ENCODE measurements at regions not wholly inside any gene's neighbourhood (a gene's known extent, or its start where the extent isn't known, plus 50 kb on each side); places are given as distances from the start of the nearest gene placed in this dataset.
A peak's percentile ranks its signal among the peaks of the same experiment; 100 is the strongest.

DNA sequence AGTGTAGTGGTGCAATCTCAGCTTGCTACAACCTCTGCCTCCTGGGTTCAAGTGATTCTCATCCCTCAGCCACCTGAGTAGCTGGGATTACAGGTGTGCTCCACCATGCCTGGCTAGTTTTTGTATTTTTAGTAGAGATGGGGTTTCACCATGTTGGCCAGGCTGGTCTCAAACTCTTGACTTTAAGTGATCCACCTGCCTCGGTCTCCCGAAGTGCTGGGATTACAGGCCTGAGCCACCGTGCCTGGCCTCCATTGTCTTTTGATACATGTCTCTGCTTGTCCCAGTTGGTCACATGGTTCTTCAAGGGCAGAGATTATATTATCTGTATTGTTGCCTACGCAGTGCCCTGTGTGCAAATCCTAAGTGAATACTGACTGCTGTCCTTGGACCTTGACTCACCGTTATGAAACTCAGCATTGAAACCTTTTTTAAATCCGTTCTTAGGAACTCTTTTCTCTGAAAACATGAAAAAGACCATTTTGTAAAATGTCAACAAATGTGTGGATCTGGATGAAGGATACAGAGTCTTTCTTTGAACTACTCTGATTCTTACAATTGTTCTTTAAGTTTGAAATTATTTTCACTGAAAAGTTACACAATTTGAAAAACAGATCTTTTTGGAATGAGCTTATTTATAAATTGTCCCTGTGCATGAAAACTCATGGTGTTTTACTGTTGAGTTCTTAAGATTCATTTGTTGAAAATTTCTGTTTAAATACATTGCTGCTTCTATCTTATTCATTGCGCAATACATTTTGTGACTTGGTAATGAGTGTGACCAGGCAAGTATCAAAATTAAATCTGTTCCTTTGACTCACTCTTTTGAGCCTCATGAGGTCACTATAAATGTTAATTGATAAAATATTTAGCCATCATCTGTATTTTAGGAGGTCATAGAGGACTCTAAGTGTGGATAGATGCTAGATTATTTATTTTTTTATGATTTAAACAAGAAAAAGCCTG lies 293.5 kb downstream of the UTRN start:
- DNase-seq (ENCODE audit: low read depth): no peak

DNA sequence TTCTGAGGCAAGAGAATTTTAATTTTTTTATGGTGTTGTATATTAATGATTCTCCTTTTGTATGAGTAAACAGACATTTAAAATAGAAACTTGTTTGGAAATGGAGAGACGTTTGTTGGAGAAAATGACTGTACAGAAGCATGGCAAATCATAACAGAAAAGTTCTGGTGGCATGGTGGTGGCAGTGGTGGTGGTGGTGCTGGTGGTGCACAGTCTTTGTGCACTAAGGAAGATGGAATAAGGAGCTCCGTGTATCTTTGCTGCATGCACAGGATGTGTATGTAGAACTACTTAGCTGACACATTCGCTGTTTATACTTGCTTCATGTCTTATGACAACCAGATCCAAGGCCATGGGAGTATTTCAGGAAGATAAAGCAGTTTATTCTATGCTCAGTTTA lies 294.9 kb downstream of the UTRN start:
- DNase-seq (ENCODE audit: low read depth): no peak

DNA sequence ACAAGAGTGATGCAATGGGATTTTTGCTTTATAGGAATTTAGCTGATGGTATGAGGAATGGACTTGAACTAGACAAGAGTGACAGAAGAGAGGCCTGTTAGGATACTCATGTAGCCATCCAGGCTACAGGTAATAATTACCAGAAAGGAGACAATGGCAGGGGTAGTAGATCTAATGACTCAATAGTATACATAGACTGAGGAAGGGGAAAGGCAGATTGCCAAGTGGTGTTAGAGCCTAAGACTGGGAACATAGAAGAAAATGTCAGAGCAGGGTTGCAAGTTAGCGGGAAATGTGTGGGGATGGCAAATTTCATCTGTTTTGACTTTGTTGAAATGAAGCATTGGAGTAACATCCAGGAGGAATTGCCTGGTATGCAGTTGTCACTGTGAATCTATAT lies 295.6 kb downstream of the UTRN start:
- DNase-seq (ENCODE audit: low read depth): no peak

DNA sequence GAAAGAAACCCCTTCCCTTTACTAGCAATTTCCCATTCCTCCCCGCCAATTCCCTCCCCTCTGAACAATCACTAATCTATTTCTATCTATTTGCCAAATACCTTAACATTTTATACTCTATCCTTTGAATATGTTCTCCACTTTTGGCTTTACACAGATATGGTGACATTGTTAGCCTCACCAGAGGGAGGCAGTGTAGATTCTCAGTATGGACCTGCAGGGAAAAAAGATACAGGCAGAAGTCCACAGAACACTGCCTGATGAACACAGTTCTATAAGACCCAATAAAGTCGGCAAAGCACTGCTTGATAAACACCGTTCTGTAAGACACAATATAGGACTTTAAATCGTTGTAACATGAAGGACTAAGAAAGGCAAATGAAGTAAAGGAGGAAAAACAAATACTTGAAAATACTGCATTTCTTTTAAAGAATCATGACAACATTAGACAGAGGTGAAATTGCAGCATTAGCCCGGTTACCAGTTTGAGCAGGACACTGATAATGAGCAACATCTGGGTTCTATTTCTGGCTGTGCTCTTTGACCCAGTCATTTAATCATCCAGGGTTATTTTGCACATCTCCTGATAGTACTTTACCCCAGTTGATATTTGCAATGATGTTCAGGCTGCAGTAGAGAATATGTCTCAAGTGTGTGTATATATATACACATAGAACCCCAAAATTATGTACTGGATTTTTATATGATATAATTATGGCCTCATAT lies 296.8 kb downstream of the UTRN start:
- no peak for DNase-seq (ENCODE audit: low read depth)

DNA sequence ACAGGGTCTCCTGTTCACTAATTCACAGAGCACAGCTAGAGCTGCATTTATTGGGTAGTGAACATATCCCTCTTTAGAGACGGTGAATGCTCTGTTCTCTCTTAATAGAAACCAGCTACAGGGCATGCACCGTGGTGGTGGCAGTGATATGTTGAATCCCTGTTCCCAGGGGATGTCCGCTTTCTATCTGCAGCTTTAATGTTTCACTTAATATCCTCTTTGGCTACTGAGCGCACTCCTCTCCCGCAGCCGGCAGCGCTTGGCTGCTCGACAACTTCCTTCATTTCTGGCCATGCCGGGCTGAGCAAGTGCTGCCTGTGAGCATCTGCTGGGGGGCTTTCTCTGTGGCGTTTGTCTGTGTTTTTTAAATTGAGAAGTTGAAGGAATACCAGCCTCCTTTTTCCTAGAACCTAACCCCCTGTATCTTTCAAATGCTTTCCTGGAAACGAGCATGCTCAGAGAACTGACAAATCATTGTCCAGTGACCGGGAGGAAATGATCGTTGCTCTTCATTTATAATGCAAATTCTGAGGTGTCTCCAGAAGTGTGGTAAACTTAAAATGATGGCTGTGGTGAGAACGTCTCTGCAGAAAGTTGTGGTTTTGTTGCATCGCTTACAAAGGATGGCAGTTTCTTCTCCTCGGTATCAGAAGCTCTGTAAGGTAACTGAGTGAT lies 297.9 kb downstream of the UTRN start:
- DNase-seq (ENCODE audit: low read depth): peak; percentile 6

DNA sequence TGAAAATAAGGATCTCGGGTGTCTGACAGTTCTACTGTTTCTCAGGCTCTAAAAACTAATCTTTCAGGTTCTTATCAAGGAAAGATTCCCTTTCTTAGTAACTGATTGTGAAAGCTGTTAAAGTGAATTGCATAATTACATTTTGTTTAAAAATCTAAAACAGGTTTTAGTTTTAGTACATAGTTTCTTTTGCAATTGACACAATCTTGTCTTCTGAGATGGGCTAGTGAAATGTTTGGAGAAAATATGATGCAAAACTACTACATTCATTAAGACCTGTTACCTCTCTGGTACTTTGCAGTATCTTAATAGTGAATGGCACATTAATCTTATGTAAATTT lies 298.4 kb downstream of the UTRN start:
- no peak for DNase-seq (ENCODE audit: low read depth)

DNA sequence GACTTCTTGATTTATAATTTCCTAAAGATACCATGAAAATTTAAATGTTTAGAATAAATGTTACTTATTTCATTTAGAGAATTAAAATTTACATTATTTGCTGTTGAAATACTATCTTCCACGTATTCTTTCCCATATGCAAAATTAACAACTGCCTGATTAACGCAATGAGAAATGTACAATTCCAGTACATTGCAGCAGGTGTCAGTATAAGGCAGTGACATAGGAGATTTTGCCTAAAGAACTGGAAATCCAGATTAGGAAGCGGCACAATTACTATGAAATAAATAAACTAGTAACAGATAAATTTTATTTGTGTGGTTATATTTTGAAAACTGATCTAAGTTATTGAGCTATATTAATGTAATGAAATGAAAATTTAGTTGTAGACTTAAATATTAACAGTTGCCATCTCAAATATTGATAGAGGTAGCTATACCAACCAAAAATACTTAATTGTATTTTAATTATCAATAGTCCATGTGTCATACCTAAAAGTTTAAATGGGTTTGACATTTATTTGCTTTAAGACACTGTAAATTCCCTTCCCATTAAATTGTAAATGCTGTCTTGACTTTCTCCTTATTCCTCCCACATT lies 300.2 kb downstream of the UTRN start:
- no peak for DNase-seq (ENCODE audit: low read depth)

DNA sequence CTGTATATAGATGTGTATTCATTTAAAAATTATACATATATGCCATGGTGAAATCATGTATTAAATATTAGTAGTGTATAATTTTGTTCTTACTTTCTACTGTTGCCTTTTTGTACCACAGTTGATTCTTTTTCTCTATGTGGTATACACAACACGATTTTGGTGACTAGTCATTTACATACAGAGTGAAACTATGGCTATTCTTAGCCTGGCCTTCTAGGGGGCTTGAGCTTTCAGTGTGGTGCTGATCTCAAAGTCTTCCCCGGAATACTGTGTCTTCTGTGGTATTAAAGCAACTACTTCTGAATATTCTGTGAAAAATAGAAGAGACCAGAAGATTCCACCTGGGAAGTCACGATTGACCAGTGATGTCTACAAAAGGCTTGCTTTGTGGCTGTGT lies 301.9 kb downstream of the UTRN start:
- DNase-seq (ENCODE audit: low read depth): no peak

DNA sequence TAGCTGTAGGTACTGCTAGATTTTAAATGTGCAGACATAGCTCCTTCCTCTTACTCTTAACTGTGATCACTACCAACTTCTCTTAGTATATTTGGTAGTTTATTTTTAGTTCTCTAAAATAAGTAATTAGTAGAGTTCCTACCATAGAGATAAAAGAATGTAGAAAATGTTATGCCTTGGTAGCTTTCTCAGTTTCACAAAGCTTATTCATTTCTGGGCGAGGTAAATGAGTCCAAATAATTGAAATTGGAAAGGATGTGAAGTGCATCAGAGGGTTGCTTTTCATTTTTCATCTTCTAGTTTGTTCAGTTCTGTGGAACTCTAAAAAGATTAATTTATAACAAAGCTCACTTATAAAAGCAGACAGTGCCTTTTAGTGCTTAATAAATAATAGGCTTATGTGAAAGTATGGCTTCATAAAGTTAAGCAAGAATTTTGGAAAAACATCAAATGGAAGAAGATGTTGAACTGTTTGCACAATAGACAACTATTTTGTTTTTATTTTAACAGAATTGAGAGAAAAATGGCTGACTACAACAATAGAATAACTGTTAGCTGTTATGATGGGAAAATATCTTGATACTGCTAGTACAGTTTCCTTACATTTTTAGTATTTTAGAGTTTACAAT lies 303.7 kb downstream of the UTRN start:
- DNase-seq (ENCODE audit: low read depth): no peak

DNA sequence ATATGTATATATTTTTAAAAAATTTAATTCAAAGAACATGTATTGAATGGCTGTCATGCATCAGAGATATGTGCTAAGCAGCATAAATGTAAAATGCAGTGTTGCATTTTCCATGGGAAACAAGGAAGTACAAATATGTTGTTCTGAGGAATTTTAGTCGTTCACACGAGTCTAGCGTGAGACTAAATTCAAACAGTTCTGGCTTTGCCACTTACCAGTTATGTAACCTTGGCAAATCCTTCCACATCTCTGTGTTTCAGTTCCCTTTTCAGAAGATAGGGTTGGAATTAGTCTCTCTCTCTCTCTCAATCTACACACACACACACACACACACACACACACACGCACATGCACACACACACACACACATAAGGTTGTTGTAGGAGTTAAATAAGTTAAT lies 305.4 kb downstream of the UTRN start:
- no peak for DNase-seq (ENCODE audit: low read depth)

DNA sequence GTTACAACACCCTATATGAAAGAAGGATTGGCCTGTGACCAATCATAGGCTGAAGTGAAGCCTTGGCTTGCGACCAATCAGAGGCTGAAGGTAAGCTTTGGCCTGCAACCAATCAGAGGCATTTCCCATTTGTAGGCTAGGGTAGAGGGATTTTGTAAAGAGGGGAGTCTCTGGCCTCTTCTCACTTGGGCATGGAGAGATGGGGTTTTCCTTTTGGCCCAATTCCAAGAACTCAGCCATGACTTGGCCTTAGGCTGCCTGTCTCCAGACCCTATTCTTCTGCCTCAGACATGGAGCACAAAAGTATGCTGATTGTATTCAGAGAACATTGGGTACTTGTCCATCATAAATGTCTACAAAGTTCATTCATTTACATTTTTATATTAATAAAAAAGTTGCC lies 308.3 kb downstream of the UTRN start:
- DNase-seq (ENCODE audit: low read depth): no peak

DNA sequence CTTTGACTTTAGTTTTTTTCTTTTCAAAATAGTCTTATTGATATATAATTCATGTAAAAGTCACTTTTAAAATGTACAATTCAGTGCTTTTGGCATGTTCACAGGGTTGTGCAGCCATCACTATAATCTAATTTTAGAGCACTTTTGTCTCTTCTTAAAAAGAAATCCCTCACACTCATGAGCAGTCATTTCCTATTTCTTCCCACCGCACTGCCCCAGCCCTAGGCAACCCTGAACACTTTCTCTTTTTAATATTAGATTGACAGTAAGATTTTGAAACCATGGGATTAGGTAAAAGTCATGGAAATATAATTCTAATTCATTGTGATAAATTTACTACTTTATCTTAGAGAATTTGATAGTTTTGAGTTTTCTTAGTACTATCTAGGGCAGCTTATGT lies 309.4 kb downstream of the UTRN start:
- no peak for DNase-seq (ENCODE audit: low read depth)

DNA sequence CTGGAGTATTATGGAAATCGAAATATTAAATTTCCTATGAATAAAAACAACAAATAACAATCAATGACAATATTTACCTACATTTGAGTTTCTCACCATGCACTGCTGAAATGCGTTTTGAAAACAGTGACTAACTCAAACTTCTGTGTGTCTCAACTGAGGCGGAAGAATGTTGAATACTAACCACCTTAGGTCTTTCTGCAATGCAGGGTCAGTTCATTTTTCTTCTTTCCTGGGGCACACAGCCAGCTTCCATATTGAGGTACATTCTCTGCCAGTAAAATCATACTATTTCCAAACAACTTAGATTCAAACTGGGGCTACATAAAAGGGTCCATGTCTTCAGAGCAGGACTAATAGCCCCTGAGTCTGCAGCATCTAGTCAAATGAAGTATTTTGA lies 310.1 kb downstream of the UTRN start:
- no peak for DNase-seq (ENCODE audit: low read depth)

DNA sequence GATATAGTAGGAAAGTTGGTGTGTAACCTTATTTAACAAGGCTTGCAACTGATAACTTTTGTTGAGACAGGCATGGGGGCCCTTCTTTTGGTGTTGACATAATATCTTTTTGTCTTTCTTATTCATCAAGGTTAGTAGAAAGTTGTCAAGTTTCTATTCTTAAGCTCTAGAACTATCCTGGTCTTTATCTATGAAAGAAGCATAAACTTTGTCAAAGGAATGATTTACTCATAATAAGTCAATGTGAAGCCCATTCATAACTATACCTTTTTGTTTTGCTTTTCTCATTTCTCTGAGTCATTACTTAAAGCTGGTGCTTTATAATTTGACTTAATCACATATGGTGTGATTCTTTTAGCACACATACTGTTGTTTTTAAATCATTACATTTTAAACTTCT lies 312.4 kb downstream of the UTRN start:
- no peak for DNase-seq (ENCODE audit: low read depth)

DNA sequence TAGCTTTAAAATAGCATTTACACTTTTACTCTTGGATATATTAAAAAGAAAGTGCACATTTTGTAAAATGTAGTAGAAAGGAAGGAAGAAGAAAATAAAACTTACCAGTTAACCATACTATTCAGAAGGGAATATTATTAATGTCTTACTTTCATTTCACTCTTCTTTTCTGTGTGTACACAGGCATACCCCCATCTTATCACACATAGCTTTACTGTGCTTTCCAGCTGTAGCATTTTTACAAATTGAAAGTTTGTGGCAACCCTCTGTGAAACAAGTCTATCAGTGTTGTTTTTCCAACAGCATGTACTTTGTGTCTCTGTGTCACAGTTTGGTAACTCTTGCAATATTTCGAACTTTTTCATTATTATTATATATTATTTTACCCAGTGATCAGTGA lies 314.5 kb downstream of the UTRN start:
- no peak for DNase-seq (ENCODE audit: low read depth)

DNA sequence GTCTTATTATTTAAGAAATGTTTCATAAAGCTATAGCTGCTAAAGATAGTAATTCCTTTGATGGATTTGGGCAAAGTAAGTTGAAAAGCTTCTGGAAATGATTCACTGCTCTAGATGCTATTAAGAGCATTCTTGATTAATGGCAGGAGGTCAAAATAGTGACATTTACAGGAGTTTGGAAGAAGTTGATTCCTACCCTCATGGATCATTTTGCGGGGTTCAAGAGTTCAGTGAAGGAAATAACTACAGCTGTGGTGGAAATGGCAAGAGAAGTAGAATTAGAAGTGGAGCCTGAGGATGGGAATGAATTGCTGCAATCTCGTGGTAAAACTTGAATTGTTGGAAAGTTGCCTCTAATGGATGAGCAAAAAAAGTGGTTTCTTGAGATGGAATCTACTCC lies 316.1 kb downstream of the UTRN start:
- no peak for DNase-seq (ENCODE audit: low read depth)

DNA sequence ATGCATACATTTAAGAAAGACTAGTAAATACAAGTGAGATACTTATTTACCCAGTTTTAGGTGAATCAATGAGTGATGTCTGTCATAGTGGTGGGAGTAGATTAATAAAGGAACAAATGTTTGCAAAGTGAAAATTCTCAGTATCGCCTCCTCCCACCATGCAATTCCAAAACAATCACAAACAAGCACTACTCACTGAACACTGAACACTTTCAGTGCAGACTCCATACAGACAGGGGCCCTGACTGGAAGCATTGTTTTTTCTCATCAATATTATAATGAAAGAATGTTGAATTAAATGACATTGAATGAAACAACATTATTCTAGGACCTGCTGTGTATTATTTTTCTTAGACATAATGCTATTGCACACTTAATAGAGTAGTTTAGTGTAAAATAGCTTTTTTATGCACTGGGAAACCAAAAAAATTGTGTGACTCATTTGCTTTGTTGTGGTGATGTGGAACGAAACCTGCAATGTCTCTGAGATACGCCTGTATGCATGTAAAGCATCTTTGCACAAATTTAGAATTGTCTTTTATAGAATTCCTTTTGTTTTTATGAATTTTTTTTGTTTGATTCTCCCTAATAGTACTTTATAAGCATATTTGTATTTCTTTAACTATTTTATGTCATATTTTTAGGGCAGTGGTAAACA lies 317.5 kb downstream of the UTRN start:
- DNase-seq (ENCODE audit: low read depth): no peak

DNA sequence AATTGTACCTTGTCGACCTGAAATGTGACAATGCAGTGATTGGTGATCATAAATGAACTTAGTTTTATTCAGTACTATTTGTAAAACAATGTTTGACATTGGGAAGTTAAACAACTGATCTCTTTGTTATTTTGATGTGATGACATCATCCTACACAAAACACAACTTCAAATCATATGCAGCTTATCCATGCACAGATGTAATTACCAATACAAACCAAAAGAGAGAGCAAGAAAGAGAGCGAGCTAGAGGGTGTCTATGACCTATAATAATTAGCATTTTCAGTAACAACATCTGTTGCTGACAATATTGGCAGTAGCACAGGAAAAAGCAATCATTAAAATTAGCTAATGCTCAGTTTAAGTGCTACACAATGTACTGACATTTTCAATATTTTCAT lies 320.9 kb downstream of the UTRN start:
- no peak for DNase-seq (ENCODE audit: low read depth)

DNA sequence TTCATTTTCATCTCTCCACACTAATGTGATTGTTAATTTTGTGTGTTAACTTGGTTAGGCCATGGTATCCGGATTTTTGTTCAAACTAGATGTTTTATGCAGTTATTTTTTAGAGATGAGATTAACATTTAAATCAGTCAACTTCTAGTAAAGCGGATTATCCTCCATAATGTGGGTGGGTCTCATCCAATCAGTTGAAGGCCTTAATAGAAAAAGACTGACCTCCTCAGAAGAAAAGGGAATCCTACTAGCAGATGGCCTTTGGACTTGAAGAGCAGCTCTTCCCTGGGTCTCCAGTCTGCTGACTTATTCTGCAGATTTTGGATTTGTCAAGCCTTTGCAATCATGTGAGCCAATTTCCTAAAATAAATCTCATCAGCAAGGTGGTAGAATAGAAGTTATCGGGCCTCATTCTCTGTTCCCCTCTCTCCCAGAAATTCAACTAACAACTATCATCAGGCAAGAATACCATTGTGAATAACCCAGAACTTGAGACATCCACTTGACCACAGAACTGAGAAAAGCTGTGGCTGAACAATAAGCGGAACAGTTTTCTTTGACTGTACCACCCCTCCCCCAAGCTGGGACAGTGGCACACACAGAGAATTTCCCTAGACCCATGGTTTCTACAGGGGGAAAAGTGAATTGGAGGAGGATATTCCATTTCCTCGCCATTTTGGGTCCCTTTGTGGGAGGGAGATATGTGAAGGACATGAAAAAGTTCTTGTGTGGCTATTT lies 323.0 kb downstream of the UTRN start:
- no peak for DNase-seq (ENCODE audit: low read depth)

DNA sequence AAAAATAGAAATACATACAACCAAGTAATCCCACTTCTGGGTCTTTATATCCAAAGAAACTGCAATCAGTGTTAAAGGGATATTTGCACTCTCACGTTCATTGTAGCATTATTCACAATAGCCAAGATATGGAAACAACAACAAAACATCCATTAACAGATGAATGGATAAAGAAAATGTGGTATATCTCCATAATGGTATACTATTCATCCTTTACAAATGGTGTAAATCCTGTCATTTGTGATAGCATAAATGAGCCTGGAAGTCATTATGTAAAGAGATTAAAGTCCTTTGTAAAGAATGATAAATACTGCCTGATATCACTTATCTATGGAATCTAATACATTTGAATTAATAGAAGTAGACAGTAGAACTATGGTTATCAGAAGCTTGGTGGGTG lies 327.7 kb downstream of the UTRN start:
- DNase-seq (ENCODE audit: low read depth): no peak

DNA sequence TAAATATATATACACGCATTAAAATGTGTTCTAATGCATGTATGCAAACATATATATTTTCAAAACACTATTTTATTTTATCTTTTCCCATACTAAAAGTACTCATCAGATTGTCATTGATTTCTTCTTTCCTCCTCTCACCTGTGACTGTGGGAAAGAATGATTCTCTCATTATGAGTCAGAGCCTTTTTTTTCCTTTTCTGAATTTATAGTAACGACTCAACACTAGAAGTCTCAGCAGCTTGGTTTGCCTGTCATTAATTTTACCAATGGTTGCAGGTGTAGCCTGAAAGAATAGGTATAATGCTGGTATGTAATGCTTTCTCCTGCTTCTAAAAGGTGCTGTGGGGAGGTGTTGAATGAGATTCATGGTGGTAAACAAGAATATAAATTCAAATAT lies 328.7 kb downstream of the UTRN start:
- no peak for DNase-seq (ENCODE audit: low read depth)

All from activated T-helper 9 cell treated with anti-CD3 and anti-CD28 coated beads, Interleukin-2, amount 50 U/mL, for 16 hours (primary cell).